HG03135 (cell line): ENCODE measurements at regions not wholly inside any gene's neighbourhood (a gene's known extent, or its start where the extent isn't known, plus 50 kb on each side); places are given as distances from the start of the nearest gene placed in this dataset.

Source experiments
- ATAC-seq: cut with Tn5 transposase; IDR thresholded peaks from one replicate; pipeline ENCODE4 v1.9.1; 2021; ENCODE audit warnings: mild to moderate bottlenecking, moderate library complexity; ENCODE audit not compliant: unreplicated experiment

GRCh38 chr1:164226977-164227376 is 332.0 kb upstream of the PBX1 start:
- ATAC-seq, result no peak

GRCh38 chr1:164228928-164229327 is 330.1 kb upstream of the PBX1 start:
- no peak for ATAC-seq

GRCh38 chr1:164233149-164233548 is 325.8 kb upstream of the PBX1 start:
- ATAC-seq, result no peak

- ATAC-seq, result no peak
These were observed 318.9 kb upstream of the PBX1 start for GRCh38 chr1:164240081-164240480.

GRCh38 chr1:164250365-164250764 is 308.6 kb upstream of the PBX1 start:
- ATAC-seq, result no peak

GRCh38 chr1:164256456-164256855 is 302.5 kb upstream of the PBX1 start:
- ATAC-seq, result no peak

GRCh38 chr1:164261691-164262240 is 297.2 kb upstream of the PBX1 start:
- no peak for ATAC-seq

- no peak for ATAC-seq
These were observed 295.4 kb upstream of the PBX1 start for GRCh38 chr1:164263540-164263939.

GRCh38 chr1:164265232-164265631 is 293.8 kb upstream of the PBX1 start:
- ATAC-seq, result no peak

GRCh38 chr1:164272156-164272555 is 286.8 kb upstream of the PBX1 start:
- ATAC-seq, result no peak

- ATAC-seq, result no peak
These were observed 262.8 kb upstream of the PBX1 start for GRCh38 chr1:164296172-164296571.

GRCh38 chr1:164308101-164308500 is 250.9 kb upstream of the PBX1 start:
- ATAC-seq, result no peak

- no peak for ATAC-seq
These were observed 248.8 kb upstream of the PBX1 start for GRCh38 chr1:164310166-164310565.

- no peak for ATAC-seq
These were observed 247.6 kb upstream of the PBX1 start for GRCh38 chr1:164311377-164311776.

- ATAC-seq, result no peak
These were observed 237.9 kb upstream of the PBX1 start for GRCh38 chr1:164320790-164321731.

- ATAC-seq, result no peak
These were observed 233.2 kb upstream of the PBX1 start for GRCh38 chr1:164325786-164326185.

- ATAC-seq, result no peak
These were observed 225.6 kb upstream of the PBX1 start for GRCh38 chr1:164333387-164333786.

GRCh38 chr1:164337394-164337793 is 221.6 kb upstream of the PBX1 start:
- ATAC-seq, result no peak

- no peak for ATAC-seq
These were observed 221.1 kb upstream of the PBX1 start for GRCh38 chr1:164337885-164338284.

- no peak for ATAC-seq
These were observed 215.8 kb upstream of the PBX1 start for GRCh38 chr1:164343189-164343588.

GRCh38 chr1:164347980-164348379 is 211.0 kb upstream of the PBX1 start:
- ATAC-seq, result no peak

GRCh38 chr1:164356511-164356910 is 202.5 kb upstream of the PBX1 start:
- ATAC-seq, result no peak
